Epithelial cell of proximal tubule (primary cell): ENCODE measurements at regions not wholly inside any gene's neighbourhood (a gene's known extent, or its start where the extent isn't known, plus 50 kb on each side); places are given as distances from the start of the nearest gene placed in this dataset.

ENCODE experiments used
- DNase-seq: peaks from one replicate; pipeline ENCODE4 v3.0.0-alpha.2; 2011; ENCODE audit warnings: low read depth
- H3K4me3 ChIP-seq: 2 replicates; pipeline ENCODE4 v1.5.1; 2011; ENCODE audit warnings: low read depth, mild to moderate bottlenecking, low read length
- CTCF ChIP-seq: conservative IDR thresholded peaks from 2 replicates; pipeline ENCODE4 v1.5.1; 2012; ENCODE audit warnings: low read depth, mild to moderate bottlenecking, low read length

GRCh38 chr16:86196687-86197391, 297.9 kb downstream of the IRF8 start:
- no peak for DNase-seq
- no peak overlapping the region for H3K4me3 ChIP-seq
- TF ChIP-seq CTCF, result no peak

GRCh38 chr16:86198206-86199118, 299.5 kb downstream of the IRF8 start:
- TF ChIP-seq CTCF, result no peak
- DNase-seq, result no peak
- H3K4me3 ChIP-seq, result no peak overlapping the region

- no peak overlapping the region for H3K4me3 ChIP-seq
- no peak for DNase-seq
- no peak for TF ChIP-seq CTCF
Measured at GRCh38 chr16:86199182-86199581, 300.2 kb downstream of the IRF8 start.

GRCh38 chr16:86199871-86200695, 301.1 kb downstream of the IRF8 start:
- H3K4me3 ChIP-seq, result no peak overlapping the region
- TF ChIP-seq CTCF, result no peak
- no peak for DNase-seq

- no peak for DNase-seq
- no peak overlapping the region for H3K4me3 ChIP-seq
- no peak for TF ChIP-seq CTCF
Measured at GRCh38 chr16:86200722-86201121, 301.8 kb downstream of the IRF8 start.

- no peak overlapping the region for H3K4me3 ChIP-seq
- DNase-seq, result no peak
- TF ChIP-seq CTCF, result no peak
Measured at GRCh38 chr16:86201746-86202145, 302.8 kb downstream of the IRF8 start.
